Liver (tissue), 3 donors: ENCODE measurements at regions not wholly inside any gene's neighbourhood (a gene's known extent, or its start where the extent isn't known, plus 50 kb on each side); places are given as distances from the start of the nearest gene placed in this dataset.

ENCODE experiments used
- RAD21 ChIP-seq, 2 donors: IDR thresholded peaks; 2 replicates each; pipeline ENCODE4 v1.6.1; 2016; ENCODE audit warnings: antibody characterized with exemption in 2 of 2, mild to moderate bottlenecking in 2 of 2
- SP1 ChIP-seq: IDR thresholded peaks from 2 replicates; pipeline ENCODE4 v1.6.1; 2018; ENCODE audit warnings: antibody characterized with exemption, mild to moderate bottlenecking
- TF ChIP-seq, protein P1 (sequence below): fragments of 150-350 bp; IDR thresholded peaks from 2 replicates; pipeline ENCODE4 v1.5.1; 2017; ENCODE audit warnings: improper control_type of control experiment, low read depth, low read length; ENCODE audit not compliant: missing input control
- donor health status: healthy.
- donor health status: healthy.

DNA sequence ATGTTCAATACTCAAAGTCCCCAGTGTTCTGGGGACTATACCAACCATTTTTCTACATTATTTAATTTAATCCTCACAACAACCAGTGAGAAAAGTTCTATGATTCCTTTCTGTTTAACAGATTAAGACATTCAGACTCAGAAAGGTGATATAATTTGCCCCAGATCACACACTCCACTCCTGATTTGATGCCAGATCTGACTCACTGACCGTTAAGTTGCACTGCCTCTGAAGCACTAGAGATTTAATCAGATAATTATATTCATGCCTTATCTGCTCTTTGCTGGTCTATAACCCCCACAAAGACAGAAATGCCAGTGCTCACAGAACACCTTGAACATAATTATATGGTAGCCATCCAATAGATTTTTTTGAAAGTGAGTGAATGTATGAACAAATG, 501.0 kb downstream of the IGSF11 start:
- TF ChIP-seq, protein P1, sequence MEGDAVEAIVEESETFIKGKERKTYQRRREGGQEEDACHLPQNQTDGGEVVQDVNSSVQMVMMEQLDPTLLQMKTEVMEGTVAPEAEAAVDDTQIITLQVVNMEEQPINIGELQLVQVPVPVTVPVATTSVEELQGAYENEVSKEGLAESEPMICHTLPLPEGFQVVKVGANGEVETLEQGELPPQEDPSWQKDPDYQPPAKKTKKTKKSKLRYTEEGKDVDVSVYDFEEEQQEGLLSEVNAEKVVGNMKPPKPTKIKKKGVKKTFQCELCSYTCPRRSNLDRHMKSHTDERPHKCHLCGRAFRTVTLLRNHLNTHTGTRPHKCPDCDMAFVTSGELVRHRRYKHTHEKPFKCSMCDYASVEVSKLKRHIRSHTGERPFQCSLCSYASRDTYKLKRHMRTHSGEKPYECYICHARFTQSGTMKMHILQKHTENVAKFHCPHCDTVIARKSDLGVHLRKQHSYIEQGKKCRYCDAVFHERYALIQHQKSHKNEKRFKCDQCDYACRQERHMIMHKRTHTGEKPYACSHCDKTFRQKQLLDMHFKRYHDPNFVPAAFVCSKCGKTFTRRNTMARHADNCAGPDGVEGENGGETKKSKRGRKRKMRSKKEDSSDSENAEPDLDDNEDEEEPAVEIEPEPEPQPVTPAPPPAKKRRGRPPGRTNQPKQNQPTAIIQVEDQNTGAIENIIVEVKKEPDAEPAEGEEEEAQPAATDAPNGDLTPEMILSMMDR, result no peak
- no peak for TF ChIP-seq SP1
- TF ChIP-seq RAD21 (IDR thresholded peaks at IDR 0.05), result no peak
